Stimulated activated CD4-positive, alpha-beta T cell treated with anti-CD3 and anti-CD28 coated beads, Interleukin-1b, Interleukin-23, amount 100 ng/mL, for 4 hours (primary cell): ENCODE measurements at regions not wholly inside any gene's neighbourhood (a gene's known extent, or its start where the extent isn't known, plus 50 kb on each side); places are given as distances from the start of the nearest gene placed in this dataset.

Experiments used
- DNase-seq, 2 donors: peaks; one replicate each; pipeline ENCODE4 v3.0.0-alpha.2; 2020; ENCODE audit warnings: low read depth in 2 of 2

DNA sequence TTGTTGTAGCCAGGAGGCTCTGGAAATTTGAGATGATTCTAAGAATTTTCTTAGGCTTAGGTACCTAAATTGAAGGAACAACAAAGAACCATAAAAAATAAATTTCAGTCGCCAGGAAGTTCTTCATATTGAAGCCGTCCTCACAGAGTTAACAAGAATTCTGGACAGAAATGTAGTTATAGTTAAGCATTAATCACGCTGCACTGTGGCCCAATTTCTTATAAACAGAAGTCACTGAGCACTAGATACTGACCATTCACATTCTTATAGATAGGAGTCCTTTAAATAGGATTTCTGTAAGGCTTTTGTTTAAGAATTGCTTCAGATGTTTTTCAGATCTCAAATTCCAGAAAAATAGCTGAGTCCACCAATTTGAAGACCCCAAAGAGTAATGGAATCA is 256.2 kb upstream of the PITRM1 start:
- DNase-seq = no peak

DNA sequence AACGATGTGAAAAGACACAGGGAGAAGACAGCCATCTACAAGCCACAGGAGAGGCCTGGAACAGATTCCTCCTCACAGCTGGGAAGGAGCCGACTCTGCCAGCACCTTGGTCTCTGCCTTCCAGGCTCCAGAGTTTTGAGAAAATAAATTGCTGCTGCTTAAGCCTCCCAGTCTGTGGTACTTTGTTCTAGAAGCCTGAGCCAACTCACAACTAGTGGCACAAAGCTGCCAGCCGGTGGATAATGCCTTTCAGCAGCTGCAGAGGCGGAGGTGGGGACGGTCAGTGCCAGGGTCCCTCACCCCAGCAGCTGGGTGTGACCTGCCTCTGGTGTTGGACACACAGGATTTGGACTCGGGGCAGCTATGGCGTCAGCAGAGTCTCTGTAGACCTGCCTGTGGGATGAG is 255.4 kb upstream of the PITRM1 start:
- DNase-seq = no peak

- DNase-seq = no peak
These were observed 254.8 kb upstream of the PITRM1 start for GRCh38 chr10:3427347-3427746.

DNA sequence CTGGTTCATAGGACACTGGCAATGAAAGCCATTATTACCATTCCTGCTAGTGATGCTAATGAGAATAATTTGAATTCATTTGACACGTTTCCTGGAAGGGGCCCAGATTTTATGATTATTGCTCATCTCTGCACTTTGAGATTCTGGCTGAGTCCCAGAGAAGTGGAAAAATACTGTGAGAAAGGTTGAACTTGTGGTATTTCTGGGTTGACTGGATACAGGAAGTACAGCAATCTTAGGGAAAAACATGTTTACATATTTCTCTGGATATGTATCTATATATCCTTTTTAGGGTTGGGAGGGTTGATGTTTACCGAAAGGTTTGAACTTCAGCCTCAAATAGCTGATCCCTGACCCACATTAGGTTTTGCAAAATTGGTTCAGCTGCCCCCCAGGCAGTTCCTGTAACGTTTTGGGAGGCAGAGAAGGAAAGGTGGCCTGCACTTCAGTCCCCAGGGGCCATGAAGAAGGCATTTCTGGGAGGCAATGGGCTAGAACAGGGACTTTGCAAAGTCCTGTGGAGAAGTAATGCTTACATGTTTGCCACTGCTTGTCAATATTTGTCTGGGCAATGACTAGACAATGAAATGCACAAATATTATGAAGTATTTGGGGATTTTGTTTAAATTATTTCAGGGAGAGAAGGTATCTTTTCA is 253.7 kb upstream of the PITRM1 start:
- no peak for DNase-seq

- no peak for DNase-seq
These were observed 253.1 kb upstream of the PITRM1 start for GRCh38 chr10:3425716-3426115.

GRCh38 chr10:3425261-3425660 is 252.7 kb upstream of the PITRM1 start:
- no peak for DNase-seq

- DNase-seq = no peak
These were observed 251.7 kb upstream of the PITRM1 start for GRCh38 chr10:3424111-3424851.

GRCh38 chr10:3423384-3423783 is 250.8 kb upstream of the PITRM1 start:
- no peak for DNase-seq

DNA sequence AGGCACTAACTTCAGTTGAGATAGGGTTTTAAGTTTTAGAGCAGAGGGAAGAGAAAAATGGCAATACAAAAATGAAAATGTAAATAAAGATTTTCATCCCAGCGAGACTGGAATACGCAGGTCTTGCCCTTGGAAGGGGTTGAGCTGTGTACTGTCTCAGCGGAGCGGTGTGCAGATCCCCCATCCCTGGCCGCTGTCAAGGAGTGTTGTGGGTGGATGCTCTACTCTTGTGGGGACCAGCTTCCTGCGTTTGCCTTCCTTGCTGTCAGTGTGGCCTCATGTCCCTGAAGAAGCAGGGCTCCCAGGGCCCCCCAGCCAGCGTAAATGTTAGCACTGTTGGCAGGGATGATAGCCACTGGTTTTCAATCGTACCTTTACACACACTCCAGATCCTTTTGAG is 249.7 kb upstream of the PITRM1 start:
- DNase-seq = no peak

DNA sequence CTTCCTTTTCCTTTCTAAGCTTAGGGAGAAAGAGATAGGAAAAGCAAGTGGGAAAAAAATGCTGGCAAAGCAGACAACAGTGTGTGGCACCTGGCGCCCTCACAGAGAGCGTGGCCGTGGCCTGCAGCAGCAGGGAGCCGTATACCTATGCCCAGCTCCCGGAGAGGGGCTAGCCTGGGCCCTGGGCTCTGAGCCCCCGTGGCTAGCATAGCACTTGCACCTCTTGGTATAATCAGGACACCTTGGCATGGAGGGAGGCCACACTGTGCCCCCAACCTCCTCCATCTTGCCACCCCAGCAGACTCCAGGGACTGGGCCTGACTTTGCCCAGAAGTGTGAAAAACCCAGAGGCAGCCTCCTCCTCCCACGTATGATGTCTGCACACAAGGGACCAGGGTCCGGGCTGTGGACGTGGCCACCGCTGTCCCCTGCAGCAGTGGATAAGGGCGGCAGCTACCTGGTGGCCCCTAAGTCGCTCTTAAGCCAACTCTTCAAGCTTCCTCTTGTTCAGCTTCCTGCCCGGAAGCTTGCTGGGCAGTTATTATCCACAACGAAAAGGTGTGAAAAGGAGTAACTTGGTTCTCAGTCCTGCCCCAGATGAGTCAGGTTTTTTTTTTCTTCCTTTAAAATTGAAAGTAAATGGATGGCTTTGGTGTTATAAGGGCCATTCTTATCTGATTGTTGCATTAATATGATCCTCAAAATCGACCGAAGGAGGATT is 249.1 kb upstream of the PITRM1 start:
- DNase-seq = no peak

- no peak for DNase-seq
These were observed 248.2 kb upstream of the PITRM1 start for GRCh38 chr10:3420527-3421469.

- DNase-seq = no peak
These were observed 247.3 kb upstream of the PITRM1 start for GRCh38 chr10:3419719-3420495.

DNA sequence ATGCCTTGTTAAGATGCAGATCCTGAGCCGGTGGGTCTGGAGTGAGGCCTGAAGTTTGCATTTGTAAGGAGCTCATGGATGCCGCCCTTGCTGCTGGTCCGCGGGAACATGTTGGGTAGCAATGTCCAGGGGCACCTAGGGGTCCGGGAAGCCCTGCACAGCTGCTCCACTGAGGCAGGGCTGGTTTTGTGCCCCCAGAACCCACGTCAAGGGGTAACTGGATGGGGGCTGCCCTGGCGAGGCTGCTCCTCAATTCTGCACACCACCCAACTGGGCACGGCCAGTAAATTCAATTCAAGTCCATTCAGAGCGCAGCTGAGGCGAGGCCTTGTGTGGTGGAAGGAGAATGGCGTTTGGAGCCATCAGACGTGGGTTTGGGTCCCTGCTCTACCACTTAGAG is 246.3 kb upstream of the PITRM1 start:
- DNase-seq = no peak

- no peak for DNase-seq
These were observed 245.6 kb upstream of the PITRM1 start for GRCh38 chr10:3418041-3418754.

DNA sequence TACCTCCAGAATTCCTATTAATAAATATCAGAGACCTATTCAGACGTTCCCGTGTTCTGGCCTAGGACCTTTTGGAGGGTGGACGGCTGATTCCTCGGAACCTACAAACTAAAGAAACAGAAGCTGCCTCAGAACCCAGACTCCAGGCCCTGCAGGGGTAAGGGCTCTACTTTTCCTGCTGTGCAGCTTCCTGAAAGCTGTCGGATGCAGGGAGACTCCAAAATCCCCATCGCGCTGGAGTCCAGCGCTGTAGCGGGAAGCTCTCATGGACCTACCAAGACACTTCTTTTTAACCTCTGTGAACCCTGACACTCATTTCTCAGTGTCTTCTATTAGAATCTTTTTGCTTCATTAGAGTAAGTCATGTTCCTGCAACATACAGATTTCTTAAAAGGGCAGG is 244.5 kb upstream of the PITRM1 start:
- no peak for DNase-seq

DNA sequence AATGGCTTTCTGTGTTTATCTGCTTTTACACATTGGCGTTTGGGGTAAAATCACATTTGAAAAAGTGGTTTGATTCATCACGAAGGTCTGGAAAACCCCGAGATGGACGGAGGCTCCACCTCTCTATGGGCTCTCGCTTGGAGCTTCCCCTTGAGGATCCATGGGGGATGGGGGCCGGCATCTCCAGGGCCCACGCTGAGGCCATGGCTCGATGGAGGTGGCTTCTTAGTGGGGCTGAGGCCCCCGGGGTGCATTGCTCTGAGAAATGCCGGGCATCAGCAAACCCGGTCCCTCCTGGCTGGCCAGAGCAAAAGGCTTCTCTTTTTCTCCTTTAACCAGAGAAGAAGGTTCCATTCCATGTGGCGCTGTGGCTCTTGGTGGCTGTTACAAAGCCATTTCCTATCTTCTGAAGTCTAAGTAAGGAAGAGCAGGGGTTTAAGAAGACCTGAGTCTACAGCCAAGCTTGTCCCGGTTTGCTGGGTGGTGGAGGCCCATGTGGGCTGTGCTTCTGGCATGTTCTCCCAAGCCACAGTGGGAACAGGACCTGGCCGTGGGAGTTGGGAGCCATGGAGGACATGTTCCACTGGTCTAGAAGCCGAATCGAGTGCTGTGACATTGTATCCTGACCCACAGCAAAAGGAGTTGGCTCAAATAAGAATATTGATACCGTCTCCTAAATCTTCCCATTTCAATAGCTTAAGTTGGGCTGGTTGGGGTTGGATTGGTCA is 243.5 kb upstream of the PITRM1 start:
- DNase-seq = no peak

- no peak for DNase-seq
These were observed 242.6 kb upstream of the PITRM1 start for GRCh38 chr10:3415038-3415736.

DNA sequence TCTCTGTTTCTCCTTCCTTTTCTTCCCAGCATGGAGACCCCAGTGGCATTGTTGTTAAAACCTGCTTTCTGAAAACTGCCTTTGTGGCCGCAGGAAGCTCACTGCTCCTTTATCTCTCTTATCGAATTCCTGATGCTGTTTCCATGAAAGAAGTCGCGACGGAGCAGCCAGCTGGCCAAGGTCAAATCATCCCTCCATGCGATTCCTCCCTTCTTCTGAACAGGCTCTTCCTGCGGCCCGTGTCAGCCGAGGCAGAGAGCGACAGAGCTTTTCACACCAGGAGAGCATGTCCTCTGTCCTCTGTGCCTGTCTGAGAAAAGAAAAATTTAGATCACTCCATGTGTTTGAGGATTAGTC is 242.1 kb upstream of the PITRM1 start:
- DNase-seq = no peak
